GM18511 (cell line): ENCODE measurements at regions not wholly inside any gene's neighbourhood (a gene's known extent, or its start where the extent isn't known, plus 50 kb on each side); places are given as distances from the start of the nearest gene placed in this dataset.
"Not testable (repeated sequence)": the region's sequence is repeated elsewhere in the genome, so short reads cannot be mapped to it uniquely, and the experiment has no call there.

Experiments
- ATAC-seq: cut with Tn5 transposase; IDR thresholded peaks from one replicate; pipeline ENCODE4 v1.9.1; 2021; ENCODE audit warnings: mild to moderate bottlenecking, moderate library complexity; ENCODE audit not compliant: unreplicated experiment

DNA sequence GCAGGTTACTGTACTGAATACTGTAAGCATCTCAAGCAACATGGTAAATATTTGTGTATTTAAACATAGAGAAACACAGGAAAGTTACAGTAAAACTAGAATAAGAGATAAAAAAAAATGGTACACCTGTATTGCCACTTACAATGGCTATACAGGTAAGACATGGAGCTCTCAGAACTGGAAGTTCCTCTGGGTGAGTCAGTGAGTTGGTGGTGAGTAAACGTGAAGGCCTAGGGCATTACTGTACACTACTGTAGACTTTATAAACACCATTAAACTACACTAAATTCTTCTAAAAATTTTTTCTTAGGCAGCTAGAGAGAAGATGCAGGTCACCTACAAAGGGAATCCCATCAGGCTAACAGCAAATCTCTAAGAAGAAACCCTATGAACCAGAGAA lies 872.9 kb downstream of the TAF11L14 start:
- ATAC-seq: no peak

- no peak for ATAC-seq
Observed at GRCh38 chr5:18517641-18518380, 883.6 kb downstream of the TAF11L14 start.

DNA sequence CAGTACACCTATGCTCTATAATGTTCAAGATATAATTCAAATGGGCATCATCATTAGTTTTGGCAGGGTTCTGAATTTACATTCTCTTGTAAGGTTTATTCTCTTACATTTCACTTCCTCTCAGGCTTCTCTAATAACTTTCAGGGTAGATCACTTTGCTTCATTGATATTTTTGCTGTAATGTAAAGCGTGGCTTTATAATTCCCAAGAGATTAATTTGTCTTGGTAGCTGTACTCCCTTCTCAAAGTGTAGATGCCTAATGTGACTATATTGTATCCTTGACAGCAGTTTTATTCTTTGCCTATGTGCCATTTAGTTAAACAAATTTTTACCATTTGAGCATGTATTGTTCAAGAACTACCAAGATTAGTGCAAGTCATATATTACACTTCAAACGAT lies 889.1 kb downstream of the TAF11L14 start:
- ATAC-seq: no peak

- ATAC-seq: no peak
Observed at GRCh38 chr5:18526792-18527405, 892.6 kb downstream of the TAF11L14 start.

GRCh38 chr5:18533137-18533536 lies 898.9 kb downstream of the TAF11L14 start:
- ATAC-seq: no peak

- ATAC-seq: no peak
Observed at GRCh38 chr5:18534119-18534518, 899.9 kb downstream of the TAF11L14 start.

- not testable (repeated sequence) for ATAC-seq
Observed at GRCh38 chr5:18535753-18536152, 901.5 kb downstream of the TAF11L14 start.

GRCh38 chr5:18544421-18544820 lies 910.2 kb downstream of the TAF11L14 start:
- ATAC-seq: no peak

- no peak for ATAC-seq
Observed at GRCh38 chr5:18546591-18546990, 912.3 kb downstream of the TAF11L14 start.

DNA sequence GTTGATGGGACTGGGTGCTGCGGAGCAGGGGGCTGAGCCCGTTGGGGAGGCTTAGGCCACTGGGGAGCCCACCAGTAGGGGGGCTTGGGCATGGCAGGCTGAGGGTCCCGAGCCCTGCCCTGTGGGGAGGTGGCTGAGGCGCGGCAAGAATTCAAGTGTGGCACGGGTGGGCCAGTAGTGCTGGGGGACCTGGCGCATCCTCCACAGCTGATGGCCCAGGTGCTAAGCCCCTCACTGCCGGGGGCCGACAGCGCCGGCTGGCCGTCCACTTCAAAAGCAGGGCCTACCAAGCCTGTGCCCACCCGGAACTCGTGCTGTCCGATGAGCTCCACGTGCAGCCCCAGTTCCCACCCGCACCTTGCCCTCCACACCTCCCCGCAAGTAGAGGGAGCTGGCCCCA lies 917.5 kb downstream of the TAF11L14 start:
- no peak for ATAC-seq

DNA sequence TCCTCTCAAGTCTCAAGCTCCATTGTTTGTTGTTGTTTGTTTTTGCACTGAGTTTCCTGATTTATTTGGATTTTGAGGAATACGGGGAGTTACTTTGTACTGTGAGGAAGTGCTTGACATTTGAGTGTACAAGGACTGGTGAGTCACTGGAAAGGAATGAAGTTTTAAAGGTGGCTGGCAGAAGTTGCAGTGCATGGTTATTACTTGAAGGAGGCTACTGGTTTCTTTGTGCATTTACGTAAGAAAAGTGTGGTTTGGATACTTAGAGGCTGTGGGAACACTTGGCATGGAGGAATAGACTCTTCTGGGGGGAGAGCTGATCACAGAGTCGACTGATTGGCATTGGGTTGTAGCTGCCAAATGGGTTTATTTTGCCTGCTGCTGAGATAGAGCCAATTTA lies 919.0 kb downstream of the TAF11L14 start:
- ATAC-seq: no peak

GRCh38 chr5:18560602-18561001 lies 926.3 kb downstream of the TAF11L14 start:
- no peak for ATAC-seq

DNA sequence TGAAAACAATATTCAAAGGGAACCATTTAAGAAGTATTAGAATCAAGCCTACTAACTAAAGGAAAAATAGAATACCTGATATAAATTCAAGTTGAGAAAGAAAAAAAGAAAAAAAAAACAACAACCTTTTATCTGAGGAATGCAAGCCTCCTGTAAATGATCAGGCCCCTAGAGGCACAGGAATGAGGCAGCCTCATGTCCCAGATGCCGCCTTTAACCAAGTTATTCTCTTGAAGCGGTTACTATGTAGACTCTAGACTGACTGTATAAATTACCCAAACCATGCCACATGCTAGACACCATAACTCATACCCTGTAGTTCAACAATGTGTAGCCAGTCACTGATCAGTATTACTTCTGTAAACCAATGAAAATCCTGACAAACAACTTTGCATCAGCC lies 929.6 kb downstream of the TAF11L14 start:
- no peak for ATAC-seq

DNA sequence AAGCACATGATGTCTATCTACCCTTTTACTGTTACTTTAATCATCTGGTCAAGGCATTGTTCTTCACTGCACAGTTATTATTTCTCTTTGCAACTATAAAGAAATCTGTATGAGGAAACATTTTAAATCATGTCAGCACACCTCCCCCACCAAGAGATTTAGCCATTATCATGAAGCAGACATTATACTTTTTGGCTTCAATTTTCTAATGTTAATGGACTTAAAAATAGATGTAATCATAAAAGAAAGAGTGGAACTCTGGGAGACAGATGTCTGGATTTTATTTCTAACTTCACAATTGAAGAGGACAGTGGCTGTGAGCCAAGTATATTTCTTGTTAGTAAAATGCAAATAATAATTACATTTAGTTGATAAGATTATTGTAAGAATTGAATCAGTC lies 932.4 kb downstream of the TAF11L14 start:
- no peak for ATAC-seq

- ATAC-seq: no peak
Observed at GRCh38 chr5:18576586-18576985, 942.3 kb downstream of the TAF11L14 start.

DNA sequence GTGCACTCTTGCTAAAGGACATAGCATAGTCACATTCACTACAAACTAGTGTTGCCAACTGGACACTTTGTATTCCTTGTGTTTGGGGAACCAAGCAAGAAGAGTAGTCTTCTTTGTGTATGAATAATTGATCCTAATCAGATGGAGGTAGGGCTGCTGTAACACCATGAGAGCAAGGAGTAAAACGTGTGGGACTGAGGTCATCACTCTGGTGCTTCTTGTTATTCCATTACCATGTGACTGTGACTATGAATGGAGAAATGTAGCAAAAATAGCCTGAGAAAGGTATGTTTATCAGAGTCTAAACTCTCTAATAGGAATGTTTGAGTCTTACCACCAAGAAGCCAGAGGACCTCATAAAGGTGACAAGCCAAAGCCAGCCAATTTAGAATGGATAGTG lies 966.9 kb downstream of the TAF11L14 start:
- no peak for ATAC-seq

DNA sequence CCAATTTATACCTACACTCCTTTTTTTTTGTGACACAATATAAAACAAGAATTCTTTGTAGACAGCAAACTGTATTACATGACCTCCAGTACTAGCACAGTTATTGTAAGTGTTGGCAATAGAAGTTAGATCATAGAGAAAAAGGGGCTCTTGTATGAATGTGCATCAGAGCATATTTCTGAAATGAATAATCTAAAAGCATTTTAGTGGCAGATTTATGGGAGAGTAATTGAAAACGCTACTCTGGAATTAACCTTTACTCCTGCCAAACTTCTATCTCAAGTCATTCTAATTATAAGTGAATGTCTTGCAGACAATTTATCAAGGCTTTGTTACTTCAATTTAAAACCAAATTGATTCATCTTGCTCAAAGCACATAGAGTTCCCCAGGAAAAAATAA lies 968.1 kb downstream of the TAF11L14 start:
- no peak for ATAC-seq

DNA sequence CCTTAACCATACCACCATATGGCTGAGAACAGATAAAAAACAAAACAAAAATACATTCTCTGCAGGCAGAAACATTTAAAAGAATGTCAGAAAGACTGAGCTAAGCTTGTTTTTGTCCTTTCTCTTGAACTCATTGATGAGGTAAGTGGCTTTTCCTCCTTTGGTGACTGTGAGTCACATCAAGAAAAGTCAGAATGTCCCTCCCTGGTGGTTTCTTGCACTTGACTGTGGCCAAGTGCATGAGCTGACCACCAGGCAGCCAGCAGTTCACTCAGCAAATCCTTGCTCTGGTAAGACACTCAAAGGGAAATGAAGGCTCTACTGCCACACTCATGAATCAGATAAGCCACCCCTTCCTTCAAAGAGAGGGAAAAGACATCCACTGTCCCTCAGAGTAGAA lies 970.9 kb downstream of the TAF11L14 start:
- no peak for ATAC-seq

DNA sequence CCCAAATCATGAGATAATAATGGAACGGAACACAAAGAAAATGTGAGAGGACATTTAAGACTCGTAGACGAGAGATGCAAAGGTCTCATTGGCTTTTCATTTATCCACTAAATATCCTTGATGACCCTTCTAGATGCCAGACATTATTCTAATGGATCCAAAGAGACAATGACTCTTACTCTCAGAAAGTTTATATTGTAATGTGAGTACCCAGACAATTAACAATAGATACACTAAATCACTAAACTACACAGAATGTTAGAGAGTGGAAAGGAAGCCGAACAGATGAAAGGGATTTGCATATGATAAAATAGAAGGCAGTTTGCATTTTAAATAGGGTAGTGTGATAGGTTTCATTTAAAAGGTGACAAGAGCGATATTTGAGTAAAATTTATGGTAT lies 973.3 kb downstream of the TAF11L14 start:
- ATAC-seq: no peak

GRCh38 chr5:18617191-18617590 lies 982.9 kb downstream of the TAF11L14 start:
- ATAC-seq: not testable (repeated sequence)

DNA sequence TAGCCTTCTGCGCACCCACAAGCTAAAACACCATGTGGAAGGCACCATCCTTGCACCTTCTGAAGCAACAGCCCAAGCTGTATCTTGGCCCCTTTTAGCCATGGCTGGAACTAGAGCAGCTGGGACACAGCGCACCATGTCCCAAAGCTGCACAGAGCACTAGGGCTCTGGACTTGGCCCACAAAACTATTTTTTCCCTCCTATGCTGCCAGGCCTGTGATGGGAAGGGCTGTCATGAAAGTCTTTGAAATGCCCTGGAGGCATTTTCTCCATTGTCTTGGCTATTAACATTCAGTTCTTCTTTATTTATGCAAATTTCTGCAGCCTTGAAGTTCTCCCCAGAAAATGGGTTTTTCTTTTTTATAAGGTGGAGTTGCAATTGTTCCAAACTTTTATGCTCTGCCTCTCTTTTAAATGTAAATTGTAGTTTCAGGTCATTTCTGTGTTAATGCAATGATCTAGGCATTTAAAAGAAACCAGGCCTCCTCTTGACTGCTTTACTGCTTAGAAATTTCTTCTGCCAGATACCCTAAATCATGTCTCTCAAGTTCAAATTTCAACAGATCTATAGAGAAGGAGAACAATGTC lies 996.3 kb downstream of the TAF11L14 start:
- ATAC-seq: no peak
